HG03457 (cell line): ENCODE measurements at regions not wholly inside any gene's neighbourhood (a gene's known extent, or its start where the extent isn't known, plus 50 kb on each side); places are given as distances from the start of the nearest gene placed in this dataset.
A peak's percentile ranks its signal among the peaks of the same experiment; 100 is the strongest.

Source experiments
- ATAC-seq: cut with Tn5 transposase; IDR thresholded peaks from one replicate; pipeline ENCODE4 v1.9.1; 2021; ENCODE audit warnings: moderate number of reproducible peaks; ENCODE audit not compliant: unreplicated experiment

DNA sequence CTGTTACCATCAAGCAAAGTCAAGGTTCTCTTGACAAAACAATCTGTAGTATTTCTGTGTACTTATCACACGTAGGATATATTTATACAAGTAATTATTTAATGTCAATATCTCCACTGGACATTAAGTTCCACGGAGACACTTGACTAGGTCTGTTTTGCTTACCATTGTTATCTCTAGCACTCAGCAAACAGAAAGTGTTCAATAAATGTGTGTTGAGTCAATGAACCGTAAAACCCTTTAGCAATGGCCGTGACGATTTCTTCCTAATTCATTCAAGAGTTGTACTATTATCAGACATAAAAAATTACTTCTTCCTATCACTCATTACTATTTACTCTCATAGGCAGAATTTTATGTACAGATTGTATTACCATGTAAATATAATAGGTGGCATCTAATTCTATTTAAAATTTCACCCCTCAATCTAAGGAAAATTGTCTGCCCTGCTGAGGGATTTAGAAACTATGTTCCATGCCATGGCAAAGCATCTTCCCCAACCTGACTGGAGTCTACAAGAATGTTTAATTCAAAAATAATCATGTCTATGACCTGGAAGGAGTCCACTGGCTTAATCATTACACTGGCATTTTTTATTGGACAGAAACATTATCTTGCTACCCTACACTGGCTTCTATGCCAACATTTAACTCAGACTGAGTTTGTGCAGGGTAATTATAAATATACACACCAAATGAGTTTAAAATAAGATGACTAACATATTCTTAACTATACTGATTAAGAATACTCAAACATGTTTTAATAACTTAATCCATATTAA lies 301.9 kb downstream of the ZEB2 start:
- no peak for ATAC-seq

DNA sequence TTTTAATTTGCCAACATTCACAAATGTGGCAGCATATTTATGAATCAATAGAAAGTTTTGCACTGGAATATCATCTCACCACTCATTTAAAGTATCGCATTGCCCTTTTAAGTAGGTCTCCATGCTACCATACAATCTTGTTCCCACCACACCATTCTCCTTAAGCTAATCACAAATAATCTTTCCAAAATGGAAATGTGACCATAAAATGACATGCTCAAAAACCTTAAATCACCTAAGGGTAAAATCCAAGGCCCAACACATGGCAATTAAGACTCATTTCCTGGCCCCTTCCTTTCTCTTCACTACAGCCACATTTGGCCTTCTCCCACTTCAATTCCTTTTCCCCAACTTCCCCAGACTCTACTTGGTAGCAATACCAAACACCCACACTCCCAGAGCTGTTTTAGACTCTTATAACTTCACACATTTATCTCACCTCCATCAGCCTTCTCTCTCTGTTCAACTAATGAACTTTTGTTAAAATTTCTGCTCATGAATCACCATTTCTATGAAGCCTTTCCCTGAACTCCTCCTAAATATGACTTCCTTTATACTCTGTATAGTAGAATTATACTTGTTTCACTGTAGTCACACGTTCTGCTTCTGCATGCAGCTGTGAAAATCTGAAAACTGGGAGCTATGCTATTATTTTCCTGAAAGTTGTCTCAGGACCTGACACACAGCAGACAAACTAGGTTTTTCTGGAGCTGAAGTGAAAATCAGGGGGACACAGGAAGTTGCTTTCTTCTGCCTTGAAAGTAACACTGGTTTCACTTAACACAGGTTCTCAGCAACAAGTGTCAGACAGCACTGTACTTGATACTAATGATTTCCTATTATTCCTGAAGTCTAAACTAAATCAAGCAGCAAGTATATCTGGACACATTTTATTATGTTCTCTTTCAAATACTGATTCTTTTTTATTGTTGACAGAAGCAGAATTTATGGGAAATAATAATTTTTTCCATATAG lies 303.9 kb downstream of the ZEB2 start:
- peak; percentile 41 for ATAC-seq

DNA sequence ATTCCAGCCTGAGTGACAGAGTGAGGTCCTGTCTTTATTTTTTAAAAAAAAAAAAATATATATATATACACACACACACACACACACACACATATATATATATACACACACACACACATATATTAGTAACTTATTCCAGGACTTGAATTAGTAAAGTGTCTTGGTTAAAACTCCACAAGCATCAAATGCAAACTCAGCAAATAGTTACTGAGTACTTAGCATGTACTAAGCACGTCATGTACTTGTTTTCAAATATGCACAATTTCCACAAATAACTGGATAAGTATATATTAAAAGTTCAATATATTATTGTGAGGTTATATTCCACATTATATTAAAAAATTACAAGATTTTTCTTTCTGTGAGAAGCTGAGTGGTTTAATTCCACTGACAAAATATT lies 304.7 kb downstream of the ZEB2 start:
- ATAC-seq, result no peak

DNA sequence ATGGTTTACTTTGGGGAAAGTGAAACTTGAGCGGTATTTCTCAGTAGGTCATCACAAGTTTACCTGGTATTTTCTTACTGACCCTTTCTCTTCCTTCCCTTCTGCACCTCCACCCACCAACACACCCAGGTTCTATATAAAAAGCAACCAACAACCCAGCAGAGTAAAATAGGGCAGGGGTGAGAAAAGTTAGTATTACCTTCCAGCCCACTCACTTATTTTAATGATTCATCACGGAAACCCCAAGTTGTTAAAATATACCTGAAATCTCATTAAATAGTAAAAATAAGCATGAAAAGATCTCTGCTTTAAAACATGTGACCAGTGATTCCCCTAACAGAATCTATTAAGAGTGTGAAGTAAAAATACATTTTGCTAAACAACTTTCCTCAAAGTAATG lies 306.1 kb downstream of the ZEB2 start:
- ATAC-seq, result peak; percentile 85

DNA sequence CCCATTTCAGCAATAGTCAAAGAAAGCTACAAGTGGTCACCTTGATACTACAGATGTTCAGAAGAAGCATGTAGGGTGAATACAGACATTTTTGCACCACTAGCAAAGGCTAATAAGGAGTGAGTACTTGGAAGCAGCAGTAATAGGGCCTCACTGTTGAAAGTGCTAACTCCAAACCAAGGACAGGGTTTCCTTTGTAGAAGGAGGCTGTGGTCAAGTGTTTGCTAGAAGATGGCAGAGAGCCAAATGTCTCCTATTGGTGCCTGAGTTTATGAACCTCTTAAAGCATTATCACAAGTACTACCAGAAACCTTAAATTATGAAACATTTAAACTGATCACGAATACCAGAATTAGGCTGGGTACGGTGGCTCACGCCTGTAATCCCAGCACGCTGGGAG lies 308.1 kb downstream of the ZEB2 start:
- ATAC-seq, result no peak

DNA sequence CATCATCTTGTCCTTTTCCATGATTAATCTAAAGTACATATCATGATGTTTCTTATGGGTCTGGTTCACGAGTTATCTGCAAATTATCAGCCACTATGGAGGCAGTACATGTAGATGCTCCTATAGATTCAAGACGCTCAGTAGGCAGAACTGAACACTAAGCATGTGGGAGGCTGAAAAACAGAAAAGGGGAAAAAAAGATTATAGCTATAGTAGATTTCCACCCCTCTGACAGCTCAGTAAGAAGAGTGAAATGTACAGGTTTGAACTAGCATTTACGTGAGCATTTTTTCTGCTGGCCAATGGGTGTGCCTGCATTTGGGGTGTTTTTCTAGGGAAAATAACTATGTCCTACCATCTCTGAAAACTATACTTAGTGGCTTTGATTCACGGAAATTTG lies 308.9 kb downstream of the ZEB2 start:
- ATAC-seq, result no peak

DNA sequence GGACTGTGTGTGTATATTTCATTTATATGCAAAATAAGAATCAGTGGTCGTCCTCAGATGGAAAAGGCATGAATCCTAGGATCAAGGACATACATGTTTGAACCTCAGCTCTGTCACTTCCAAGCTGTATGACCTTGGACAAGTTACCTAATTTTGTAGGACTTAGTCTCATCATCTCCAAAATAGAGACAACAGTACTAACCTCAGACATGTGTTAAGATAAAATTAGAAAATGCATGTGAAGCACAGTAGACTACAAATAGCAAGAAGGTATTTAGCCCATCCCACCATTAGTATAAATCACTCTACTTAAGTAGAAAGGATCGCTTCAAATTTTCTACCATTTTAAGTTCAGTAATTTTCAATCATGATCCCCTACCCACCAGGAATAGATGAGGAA lies 309.8 kb downstream of the ZEB2 start:
- no peak for ATAC-seq

DNA sequence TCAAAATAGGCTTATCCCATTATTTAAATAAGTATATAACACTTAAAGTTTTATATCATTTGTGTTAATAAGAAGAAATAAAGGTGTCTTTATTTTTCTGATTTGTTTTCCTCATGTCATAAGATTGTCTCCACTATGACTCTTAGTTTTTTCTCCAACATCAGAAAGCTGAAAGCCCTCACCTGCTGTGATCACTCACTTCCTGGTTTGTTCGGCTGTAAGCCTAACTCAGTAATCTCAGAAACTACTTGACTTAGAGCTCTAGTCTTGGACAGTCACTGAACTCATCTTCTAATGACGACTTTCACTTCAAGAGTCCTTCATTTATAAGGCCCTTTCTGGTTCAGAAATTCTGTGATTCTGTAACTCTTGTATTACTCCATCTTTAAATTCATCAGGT lies 311.0 kb downstream of the ZEB2 start:
- no peak for ATAC-seq

DNA sequence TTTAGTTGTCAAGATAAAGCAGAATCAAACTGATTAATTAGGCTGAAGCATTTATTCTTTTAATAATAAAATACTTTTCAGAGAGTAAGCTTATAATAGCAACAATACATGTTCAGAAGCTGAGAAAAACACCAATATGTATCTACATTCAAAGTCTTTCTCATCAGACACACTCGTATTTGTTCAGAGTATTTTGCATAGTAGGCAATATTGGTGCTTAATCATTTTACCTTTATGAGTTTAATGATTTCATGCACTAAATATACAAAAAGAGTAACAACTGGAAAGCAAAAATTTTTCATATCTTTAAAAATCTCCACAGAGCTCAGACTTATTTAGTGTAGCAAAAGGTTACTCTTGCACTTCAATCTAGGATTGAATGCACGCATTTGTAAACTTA lies 313.9 kb downstream of the ZEB2 start:
- no peak for ATAC-seq

DNA sequence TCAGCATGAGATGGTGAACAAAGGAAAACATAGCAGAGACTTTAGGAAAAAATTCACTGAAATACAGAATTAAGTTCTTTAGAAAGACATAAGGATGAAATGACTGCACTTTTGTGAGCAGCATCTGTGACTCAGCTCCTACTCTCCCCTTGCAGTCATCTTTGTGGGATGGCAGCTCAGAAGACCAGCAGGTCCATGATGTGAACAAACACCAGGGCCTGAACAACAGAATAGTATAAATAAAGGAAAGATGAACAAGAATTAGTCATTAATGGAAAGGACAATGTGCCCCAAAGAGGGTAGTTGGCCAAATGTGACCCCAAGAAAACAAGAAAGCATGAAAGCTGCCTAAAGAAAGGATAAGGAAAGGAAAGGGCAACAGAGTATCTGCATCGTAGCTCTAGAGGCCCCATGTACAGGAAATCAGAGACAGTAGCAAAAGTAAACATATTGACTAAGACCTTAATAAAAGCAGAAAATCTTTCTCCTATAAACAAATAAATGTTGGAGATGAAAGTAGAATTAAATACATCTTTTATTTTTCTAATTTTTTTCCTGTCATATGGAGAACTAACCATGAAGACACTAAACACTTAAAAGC lies 318.0 kb downstream of the ZEB2 start:
- ATAC-seq, result no peak

DNA sequence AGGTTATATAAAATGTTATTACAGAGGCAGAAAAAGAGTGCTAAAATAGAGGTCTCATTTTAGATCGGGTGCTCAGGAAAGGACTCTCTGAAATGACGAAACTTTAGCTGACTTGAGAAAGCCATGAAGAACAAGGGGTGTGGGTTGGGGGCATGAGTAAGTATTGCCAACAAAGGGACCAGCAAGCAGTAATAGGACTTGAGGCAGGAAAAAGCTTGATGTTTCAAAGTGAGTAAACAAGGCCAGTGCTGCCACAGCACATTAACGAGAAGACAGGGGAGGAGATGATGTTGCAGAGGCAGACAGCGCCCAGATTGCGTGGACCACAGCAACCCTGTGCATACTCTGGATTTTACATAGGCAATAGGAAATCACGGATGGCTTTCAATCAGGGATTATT lies 318.8 kb downstream of the ZEB2 start:
- ATAC-seq, result no peak

DNA sequence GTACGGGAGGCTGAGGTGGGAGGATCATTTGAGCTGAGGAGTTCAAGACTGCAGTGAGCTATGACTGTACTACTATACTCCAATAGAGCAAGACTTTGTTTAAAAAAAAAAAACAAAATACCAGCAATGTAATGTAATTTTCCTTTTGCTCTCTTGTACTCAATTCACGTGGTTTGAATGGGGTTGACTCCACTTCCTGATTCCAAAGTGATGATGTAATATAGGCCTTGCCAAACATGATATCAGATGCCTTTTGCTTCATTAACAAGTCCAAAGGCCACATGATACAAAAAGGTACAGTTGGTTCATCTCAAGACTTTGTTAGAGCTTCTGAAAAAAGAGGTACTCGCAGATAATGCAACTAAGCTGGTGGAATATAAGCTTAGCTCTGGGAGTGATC lies 321.8 kb downstream of the ZEB2 start:
- no peak for ATAC-seq

DNA sequence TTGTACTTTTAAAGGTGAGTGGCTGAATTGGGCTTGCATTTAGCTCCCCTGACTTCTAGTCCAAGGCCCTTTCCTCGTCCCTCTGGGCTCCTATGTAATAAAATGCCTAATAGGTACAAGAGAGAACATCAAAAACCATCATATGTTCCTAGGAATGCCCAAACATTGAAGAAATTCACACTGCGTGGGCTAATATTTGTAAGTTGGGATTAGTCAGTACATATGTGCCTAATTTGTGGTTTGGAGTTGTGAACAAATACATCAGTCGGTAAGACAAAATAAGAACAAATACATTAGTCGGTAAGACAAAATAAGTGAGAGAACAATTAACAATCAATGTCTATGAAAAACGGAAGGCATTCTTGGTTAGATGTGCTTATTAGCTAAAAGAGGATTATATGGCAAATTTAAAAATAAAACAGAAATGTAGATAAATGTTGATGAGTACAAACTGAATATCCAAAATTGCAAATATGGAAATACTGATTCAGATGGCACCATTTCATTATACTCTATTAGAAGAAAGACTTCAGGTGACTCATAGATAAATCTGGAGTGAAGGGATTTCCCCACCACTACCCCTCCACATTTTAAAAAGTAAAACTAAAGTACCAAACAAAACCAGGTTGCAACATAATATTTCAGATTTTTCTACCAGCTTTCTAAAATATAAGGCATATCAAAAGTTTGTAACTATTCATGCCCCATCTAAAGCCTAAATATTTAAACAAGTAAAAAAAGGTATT lies 325.4 kb downstream of the ZEB2 start:
- no peak for ATAC-seq

DNA sequence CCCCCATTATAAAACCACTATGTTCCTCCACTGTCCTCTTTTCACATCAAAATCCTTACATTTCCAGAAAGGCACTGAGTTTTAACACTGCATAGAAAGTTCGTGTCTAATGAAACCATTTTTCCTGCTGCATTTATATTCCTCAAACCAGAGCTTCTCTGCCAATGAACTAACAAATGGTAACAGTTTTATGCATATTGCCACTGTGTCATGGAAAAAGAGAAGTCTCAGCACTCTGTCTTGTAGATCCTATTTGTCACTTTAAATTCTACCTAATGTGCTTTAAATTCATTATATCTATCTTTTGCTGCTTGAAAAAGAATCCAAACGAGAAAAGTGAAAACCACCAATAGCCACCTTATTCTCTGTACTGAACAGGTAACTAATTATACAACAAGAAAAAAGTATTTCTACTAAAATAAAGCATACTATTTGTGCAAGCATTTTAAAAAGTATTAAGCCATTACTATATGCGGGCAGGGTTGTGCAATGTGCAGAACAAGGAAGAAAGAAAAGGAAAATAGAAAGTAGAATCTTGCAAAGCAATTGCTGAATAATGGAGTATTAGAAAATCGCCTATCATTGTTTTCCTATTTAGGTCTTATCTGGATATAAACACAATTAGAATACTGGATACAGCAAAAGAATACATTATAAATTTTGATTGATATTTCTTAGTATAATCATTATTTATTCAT lies 328.9 kb downstream of the ZEB2 start:
- no peak for ATAC-seq

DNA sequence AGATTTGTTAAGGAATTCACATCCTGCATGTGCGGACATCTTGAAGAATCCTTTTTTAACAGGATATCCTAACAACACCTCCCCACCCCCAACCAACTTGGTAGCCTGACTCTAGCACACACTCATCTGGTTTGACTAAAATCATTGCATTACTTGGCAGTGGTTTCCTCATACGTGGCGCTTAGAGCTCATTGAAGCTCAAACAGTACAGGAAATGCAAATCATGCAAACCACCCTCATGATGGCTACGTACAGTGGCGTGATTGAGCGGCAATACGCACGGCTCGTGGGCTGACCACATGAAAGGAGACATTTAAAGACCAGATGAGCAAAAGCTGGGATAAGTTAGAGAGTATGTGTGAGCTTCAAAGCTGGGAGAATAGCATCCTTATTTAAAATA lies 336.2 kb downstream of the ZEB2 start:
- ATAC-seq, result peak; percentile 99

DNA sequence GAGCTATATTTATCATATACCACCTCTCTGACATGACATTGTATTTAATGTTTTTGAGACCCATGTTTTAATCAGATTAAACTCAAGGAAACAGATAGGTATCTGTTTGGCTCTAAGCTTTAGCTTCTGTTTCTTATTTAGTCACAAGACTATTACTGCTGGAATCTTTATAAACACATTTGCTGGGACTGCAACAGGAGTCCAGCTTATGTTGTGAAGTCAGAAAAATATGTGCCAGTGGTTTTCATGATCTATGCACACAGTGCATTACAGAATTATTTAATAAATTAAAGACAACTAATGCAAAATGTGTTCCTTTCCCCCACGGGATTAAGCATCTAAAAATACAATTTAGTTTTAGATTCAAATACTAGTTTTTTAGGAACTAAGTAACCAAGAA lies 338.9 kb downstream of the ZEB2 start:
- no peak for ATAC-seq

DNA sequence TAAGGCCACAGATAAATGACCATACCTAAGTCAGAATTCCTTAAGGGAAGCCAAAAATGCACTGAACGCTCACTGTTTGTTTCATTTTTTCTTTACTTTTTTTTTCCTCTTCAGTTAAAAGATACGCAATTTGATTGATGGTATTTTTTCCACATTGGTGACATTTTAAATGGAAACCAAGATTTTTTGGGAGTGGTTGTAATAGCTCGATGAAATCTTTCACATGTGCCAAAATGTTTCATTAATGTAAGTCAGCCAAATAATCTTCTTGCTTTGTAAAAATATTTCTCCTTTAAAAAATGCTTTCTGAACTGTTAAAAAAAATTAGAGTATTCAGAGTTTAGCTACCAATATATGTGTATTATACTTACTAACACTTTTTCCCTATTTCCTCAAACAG lies 339.8 kb downstream of the ZEB2 start:
- ATAC-seq, result no peak

DNA sequence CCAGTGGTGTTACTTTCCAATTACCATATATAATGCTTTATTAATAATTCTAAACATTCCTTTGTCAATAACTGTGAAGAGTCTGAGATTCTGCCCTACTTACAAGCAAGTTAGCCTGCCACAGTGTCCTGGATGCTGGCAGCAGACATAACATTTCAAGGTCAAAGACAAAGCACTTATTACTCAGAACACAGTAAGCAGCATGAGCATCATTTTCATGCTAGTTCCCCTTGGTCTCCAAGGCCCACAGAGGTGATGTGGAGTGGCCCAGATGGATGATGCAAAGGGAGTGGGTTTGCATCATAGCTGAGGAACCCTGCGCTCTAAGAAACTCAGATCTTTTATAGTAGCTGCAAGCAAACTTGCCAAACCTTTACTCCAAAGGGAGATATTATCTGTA lies 349.7 kb downstream of the ZEB2 start:
- no peak for ATAC-seq

DNA sequence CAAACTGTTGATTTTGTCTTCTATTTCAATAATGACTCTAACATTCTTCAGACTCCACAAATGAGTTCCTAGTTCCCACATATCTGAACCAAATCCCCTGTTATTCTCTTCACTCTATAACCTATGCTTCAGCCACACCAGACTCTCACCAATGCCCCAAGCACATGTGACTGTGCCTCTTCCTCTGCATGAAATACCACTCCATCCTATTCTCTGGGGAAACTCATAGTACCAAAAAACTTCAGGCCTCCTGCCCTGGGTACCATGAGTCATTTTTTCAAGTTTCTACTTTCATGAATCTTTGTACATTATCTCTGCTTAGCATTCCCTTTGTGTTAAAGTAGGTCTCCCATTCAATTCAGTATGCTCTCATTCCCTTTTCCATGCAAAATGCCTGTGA lies 353.2 kb downstream of the ZEB2 start:
- no peak for ATAC-seq

DNA sequence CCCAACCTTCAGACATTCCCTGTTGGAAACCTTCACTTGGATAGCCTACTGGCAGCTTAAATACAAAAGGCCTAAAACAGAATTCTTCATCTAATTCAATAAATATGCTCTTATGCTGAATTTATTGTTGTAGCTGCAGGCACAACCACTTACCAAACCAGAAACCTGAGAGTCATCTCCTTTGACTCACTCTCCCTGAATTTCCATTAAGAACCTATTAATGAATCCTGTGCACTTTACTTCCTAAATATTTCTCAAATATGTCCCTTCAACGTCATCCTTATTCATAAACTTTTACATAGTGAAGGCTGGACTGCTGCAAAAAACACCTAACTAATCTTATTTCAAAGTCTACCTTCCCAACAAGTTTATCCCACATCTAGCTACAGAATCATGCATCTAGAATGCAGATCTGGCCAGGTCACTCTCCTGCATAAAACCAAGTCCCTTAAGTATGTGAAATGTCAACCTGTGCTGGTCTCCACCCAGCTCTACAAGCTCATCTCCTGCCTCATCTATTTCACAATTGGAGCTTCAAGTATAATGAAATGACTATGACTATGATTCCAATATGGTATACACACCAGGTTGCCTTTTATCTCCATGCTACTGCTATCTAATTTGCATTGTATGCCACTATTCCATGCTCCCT lies 354.2 kb downstream of the ZEB2 start:
- ATAC-seq, result no peak
